ENCODE measurements at regions not wholly inside any gene's neighbourhood (a gene's known extent, or its start where the extent isn't known, plus 50 kb on each side); places are given as distances from the start of the nearest gene placed in this dataset.

DNA sequence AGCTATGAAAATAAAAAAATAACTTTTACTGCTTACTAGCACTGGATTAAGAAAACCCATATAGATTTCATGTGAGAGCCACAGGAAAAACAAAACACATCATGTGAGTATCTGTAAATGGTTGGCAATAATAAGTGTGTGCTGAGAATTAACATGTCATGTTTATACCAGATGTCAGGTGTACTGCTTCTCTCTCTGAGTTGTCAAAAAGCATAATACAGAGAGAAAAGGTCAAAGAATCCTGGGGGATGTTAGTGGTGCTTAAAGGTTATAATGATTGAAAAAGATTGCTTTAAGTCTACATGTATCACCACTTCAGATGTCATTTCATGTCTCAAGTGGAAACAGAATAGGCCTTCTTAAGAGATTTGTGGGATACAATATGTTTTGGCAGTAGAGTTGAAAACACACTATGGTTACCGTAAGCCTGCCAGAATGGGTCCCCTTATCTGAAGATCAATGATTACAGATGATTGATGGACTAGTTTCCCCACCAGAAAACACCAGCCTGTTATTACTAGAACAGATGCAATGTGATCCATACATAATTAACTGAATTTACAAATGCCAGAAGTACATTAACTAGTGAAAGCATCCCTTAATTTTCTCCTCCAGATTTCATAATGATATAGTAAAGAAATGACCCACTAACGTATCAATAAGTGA lies 204.1 kb downstream of the CNTN3 start:
- H3K23me2 ChIP-seq (ENCODE audit: insufficient read length, low read depth, low read length, poor library complexity, severe bottlenecking) = no peaks in the 10 kb centered on the region
- Mint-ChIP-seq H3K27me3 (ENCODE audit: low read depth) (no peaks in the 10 kb centered on the region), H3K4me3 (no peak overlapping the region), H3K4me1 (peaks cover 22 to 24% of the 10 kb centered on the region in 2 experiments), H3K9me3 (no peaks in the 10 kb centered on the region), H3K36me3 (ENCODE audit: insufficient read depth in 1 of 3, low read depth in 3 of 3) (no peaks in the 10 kb centered on the region), H3K27ac (no peak overlapping the region)
- no peak overlapping the region for H2AFZ ChIP-seq (ENCODE audit: low read length)
- DNase-seq = no peak
- no peak overlapping the region for H2BK120ac ChIP-seq (ENCODE audit: low read depth, low read length, poor library complexity, severe bottlenecking)
- H2BK5ac ChIP-seq (ENCODE audit: insufficient read length, low read length) = no peak overlapping the region
- H3K9ac ChIP-seq (ENCODE audit: extremely low read depth, insufficient read length, low read length) = no peak overlapping the region
- H4K8ac ChIP-seq (replicated peaks; ENCODE audit: insufficient read length, low read depth, low read length) = no peak overlapping the region
- H3K23ac ChIP-seq (ENCODE audit: insufficient read length, low read depth, low read length) = no peak overlapping the region
- H3K9me3 ChIP-seq (ENCODE audit: control insufficient read depth, low read depth, low read length) = no peaks in the 10 kb centered on the region
- H3K4ac ChIP-seq (ENCODE audit: low read depth, low read length) = no peak overlapping the region
- H3K27ac ChIP-seq (ENCODE audit: insufficient read length, low read depth, low read length) = no peak overlapping the region
- no peak overlapping the region for H3K4me2 ChIP-seq (ENCODE audit: insufficient read depth, insufficient read length, low read length)
- no peak overlapping the region for H2BK12ac ChIP-seq (ENCODE audit: insufficient read length, low read depth, low read length)
- TF ChIP-seq CTCF (conservative IDR thresholded peaks at IDR 0.05) = no peak
- no peak overlapping the region for H3K18ac ChIP-seq (ENCODE audit: insufficient read length, low read depth, low read length)
- H4K5ac ChIP-seq (ENCODE audit: insufficient read length, low read depth, low read length) = no peak overlapping the region
- H3K79me2 ChIP-seq (ENCODE audit: insufficient read depth, low read length) = no peaks in the 10 kb centered on the region
- no peaks in the 10 kb centered on the region for H3K27me3 ChIP-seq (ENCODE audit: insufficient read depth, low read length)
- no peak overlapping the region for H2BK15ac ChIP-seq (ENCODE audit: low read depth, low read length)
- H3K4me1 ChIP-seq (ENCODE audit: insufficient read depth, low read length) = peaks cover 4% of the 10 kb centered on the region; the same call in 1 of the 2 replicates
- H2BK20ac ChIP-seq (ENCODE audit: low read depth, low read length, poor library complexity, severe bottlenecking) = no peak overlapping the region
- H3T11ph ChIP-seq (ENCODE audit: low read length) = no peak overlapping the region
- no peaks in the 10 kb centered on the region for H3K79me1 ChIP-seq (ENCODE audit: insufficient read depth, low read depth, low read length, poor library complexity, severe bottlenecking)
- no peaks in the 10 kb centered on the region for H4K20me1 ChIP-seq (ENCODE audit: control insufficient read depth, insufficient read depth, insufficient read length)
- no peak overlapping the region for H2AK5ac ChIP-seq (ENCODE audit: insufficient read length, low read length)
- no CpG with 5 or more reads among the region's 2 CpGs for WGBS (ENCODE audit: extremely low coverage, insufficient read length, low lambda C conversion rate)
- no peak overlapping the region for H3K14ac ChIP-seq (ENCODE audit: insufficient read depth, low read length)
- H4K91ac ChIP-seq (ENCODE audit: insufficient read length, low read depth, low read length) = no peak overlapping the region
- H3K56ac ChIP-seq (ENCODE audit: insufficient read length, low read depth, low read length) = no peak overlapping the region

Measured in H9 (cell line).